GM18505 (cell line): ENCODE measurements at regions not wholly inside any gene's neighbourhood (a gene's known extent, or its start where the extent isn't known, plus 50 kb on each side); places are given as distances from the start of the nearest gene placed in this dataset.
"Not testable (repeated sequence)": the region's sequence is repeated elsewhere in the genome, so short reads cannot be mapped to it uniquely, and the experiment has no call there.

Experiments used
- ATAC-seq: cut with Tn5 transposase; IDR thresholded peaks from one replicate; pipeline ENCODE4 v1.9.1; 2021; ENCODE audit not compliant: unreplicated experiment
- POLR2A ChIP-seq: IDR thresholded peaks from 4 replicates; pipeline ENCODE4 v1.6.1; 2011; ENCODE audit warnings: borderline replicate concordance; ENCODE audit not compliant: insufficient read depth, insufficient read length; ENCODE audit errors: extremely low read depth

DNA sequence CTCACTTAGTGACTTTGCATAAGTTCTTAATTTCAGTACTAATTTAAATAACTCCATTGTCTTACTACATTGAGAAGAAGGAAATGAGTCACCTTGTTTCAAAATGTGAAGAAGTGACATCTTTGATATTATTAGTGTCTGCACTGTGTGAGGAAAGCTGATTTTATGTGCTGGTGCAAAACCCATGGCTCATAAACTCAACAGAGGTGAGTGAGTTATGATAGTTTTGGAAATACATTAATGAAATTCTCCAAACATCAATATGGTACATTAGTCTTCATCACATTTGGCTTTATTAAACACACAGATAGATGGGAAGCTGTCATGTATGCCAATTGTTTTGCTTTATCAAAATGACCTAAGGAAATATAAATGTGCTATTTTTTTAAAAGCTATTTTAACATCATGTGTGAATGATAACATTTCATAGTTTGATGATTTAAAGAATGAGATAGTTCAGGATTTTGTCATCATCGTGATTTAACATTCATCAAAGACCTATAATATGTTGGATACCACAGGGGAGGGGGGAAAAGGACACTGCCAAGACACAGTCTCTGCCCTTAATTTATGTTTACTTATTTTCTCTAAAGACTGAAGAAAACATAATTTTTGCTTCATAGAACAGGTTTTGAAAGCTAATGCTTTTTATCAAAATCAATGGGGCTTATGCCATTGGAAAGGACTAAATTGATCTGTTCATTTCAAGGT, 902.3 kb upstream of the SLITRK1 start:
- ATAC-seq, result no peak
- no peak for TF ChIP-seq POLR2A

- no peak for ATAC-seq
- no peak for TF ChIP-seq POLR2A
Measured at GRCh38 chr13:84777316-84777715, 895.0 kb upstream of the SLITRK1 start.

DNA sequence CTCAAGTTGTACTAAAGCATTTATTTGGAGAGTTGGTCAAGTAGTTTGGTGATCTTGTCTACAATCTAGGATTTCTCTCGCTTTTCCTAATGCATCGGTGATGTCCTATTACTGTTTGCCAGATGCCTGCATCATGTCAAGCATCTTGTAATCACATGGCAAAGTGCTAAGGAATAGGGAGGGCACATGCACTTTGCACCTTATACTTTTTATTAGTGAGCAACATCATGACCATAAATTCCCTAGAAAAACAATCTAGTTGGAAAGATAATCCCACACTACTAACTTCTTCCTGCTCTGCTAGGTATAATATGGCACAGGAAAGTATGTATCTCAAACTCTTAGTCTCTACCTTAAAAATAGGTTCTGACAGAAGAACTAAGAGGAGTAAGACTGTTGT, 894.3 kb upstream of the SLITRK1 start:
- no peak for ATAC-seq
- TF ChIP-seq POLR2A, result no peak

DNA sequence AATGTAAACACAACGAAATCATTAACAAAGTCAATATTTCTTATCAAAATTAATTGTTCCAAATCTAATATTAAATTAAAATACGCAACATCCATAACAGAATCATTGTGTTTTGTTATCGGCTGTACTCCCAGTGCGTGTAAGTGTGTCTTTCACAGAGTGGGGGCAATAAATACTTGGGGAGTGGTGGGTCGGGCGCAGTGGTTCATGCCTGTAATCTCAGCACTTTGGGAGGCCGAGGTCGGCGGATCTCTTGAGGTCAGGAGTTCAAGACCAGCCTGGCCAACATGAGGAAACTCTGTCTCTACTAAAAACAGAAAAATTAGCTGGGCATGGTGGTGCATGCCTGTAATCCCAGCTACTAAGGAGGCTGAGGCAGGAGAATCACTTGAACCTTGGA, 893.6 kb upstream of the SLITRK1 start:
- not testable (repeated sequence) for ATAC-seq

- ATAC-seq, result no peak
- TF ChIP-seq POLR2A, result no peak
Measured at GRCh38 chr13:84774111-84774510, 891.8 kb upstream of the SLITRK1 start.

GRCh38 chr13:84760956-84761355, 878.7 kb upstream of the SLITRK1 start:
- no peak for TF ChIP-seq POLR2A

DNA sequence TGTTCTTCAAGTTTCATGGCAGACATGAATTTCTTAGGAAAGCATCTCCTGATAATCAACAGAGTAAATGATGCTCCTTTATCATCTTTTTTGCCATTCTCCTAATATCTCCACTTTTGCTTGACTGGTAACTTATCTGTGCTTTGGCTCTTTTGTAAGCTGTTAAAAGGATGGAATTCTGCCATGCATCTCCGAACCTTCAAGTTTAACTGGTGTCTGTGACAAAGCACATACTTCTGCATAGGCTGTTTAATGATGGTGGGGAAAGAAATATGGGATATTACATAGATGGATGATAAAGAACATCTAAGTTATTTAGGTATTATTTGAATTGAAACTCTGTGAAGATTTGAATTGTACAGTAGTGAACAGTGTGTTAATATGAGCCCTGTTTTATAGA, 866.9 kb upstream of the SLITRK1 start:
- ATAC-seq, result no peak
- no peak for TF ChIP-seq POLR2A

More at GRCh38 chr13:84760956-84761355, 878.7 kb upstream of the SLITRK1 start:
- ATAC-seq, result no peak

GRCh38 chr13:84745051-84745551, 862.8 kb upstream of the SLITRK1 start:
- no peak for ATAC-seq
- no peak for TF ChIP-seq POLR2A

- TF ChIP-seq POLR2A, result no peak
Measured at GRCh38 chr13:84744203-84744602, 861.9 kb upstream of the SLITRK1 start.

DNA sequence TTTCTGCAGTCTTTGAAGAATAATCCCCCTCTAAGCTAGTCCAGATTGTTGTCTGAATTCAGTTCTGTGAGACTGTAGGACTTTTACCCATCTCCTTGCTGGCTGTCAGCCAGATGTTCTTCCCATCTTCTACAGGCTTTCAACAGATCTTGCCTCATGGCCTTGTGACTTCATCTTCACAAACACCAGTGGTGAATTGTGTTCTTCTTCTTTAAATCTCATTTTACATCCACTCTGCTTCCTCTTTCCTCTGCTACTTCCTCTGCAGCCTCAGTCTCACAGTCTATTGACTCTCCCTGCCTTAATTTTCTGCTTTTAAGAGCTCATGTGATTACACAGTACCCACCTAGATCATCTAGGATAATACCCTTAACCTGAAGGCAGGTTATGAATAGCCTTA, 859.0 kb upstream of the SLITRK1 start:
- no peak for TF ChIP-seq POLR2A
- ATAC-seq, result no peak

More at GRCh38 chr13:84744203-84744602, 861.9 kb upstream of the SLITRK1 start:
- no peak for ATAC-seq

GRCh38 chr13:84739021-84739420, 856.7 kb upstream of the SLITRK1 start:
- ATAC-seq, result no peak
- no peak for TF ChIP-seq POLR2A

GRCh38 chr13:84737661-84738060, 855.4 kb upstream of the SLITRK1 start:
- ATAC-seq, result no peak

DNA sequence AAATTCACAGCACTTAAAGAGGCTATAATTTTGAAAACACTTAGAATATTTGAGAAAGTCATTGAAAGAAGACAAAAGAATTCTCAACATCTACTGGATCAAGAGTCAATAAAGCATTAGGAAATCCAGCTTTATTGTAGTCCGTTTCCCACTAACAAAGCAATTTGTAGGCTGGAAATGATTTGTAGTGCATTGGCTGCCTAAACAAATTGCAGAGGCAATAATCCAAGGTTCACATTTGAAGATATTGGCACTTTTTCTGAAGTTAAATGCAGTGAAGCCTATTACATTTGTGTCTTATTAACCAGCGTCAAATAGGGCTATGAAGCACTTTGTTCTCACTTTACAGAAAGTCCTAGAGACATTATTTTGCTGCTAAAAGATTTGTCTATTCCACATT, 848.1 kb upstream of the SLITRK1 start:
- TF ChIP-seq POLR2A, result no peak
- no peak for ATAC-seq

More at GRCh38 chr13:84737661-84738060, 855.4 kb upstream of the SLITRK1 start:
- no peak for TF ChIP-seq POLR2A

GRCh38 chr13:84705982-84706710, 823.9 kb upstream of the SLITRK1 start:
- no peak for ATAC-seq
- TF ChIP-seq POLR2A, result no peak

DNA sequence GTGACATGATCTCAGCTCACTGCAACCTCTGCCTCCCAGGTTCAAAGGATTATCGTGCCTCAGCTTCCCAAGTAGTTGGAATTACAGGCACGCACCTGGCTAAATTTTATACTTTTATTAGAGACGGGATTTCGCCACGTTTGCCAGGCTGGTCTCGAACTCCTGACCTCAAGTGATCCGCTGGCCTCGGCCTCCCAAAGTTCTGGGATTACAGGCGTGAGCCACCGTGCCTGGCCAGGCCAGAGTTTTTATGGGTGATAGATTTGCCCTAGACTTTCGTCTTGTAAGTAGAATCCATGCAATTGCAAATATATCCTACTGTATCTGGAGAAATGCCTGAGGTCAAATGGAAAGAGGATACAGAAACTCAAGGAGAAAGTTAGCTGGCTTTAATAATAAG, 819.9 kb upstream of the SLITRK1 start:
- no peak for ATAC-seq
- TF ChIP-seq POLR2A, result no peak

- ATAC-seq, result not testable (repeated sequence)
Measured at GRCh38 chr13:84697591-84697990, 815.3 kb upstream of the SLITRK1 start.
